ENCODE measurements at regions not wholly inside any gene's neighbourhood (a gene's known extent, or its start where the extent isn't known, plus 50 kb on each side); places are given as distances from the start of the nearest gene placed in this dataset.

- H3K4me3 ChIP-seq (ENCODE audit: low read depth, poor library complexity, severe bottlenecking), result no peak overlapping the region
- WGBS, 2 donors, result 42 to 45% methylated on average over 2 of the region's 2 CpGs
- intact Hi-C loops (cut with DNase I; ENCODE audit: low total_unique reads), result no loop called here
- no peak for DNase-seq (ENCODE audit: low spot score in 2 of 2)
- no peak for TF ChIP-seq CTCF (IDR thresholded peaks at IDR 0.05)
- no peak for TF ChIP-seq POLR2A (IDR thresholded peaks at IDR 0.05)
Observed at GRCh38 chr4:176539091-176539784, 219.5 kb downstream of the SPCS3 start.

- no peak for DNase-seq (ENCODE audit: low spot score in 2 of 2)
- TF ChIP-seq CTCF (IDR thresholded peaks at IDR 0.05), result no peak
- no peak for TF ChIP-seq POLR2A (IDR thresholded peaks at IDR 0.05)
- intact Hi-C loops (cut with DNase I; ENCODE audit: low total_unique reads), result no loop called here
- H3K4me3 ChIP-seq (ENCODE audit: low read depth, poor library complexity, severe bottlenecking), result no peak overlapping the region
Observed at GRCh38 chr4:176539785-176540175, 220.0 kb downstream of the SPCS3 start.

GRCh38 chr4:176540814-176541213, 221.0 kb downstream of the SPCS3 start:
- TF ChIP-seq POLR2A (IDR thresholded peaks at IDR 0.05) (no peak), CTCF (IDR thresholded peaks at IDR 0.05) (no peak)
- no peak overlapping the region for H3K4me3 ChIP-seq (ENCODE audit: low read depth, poor library complexity, severe bottlenecking)
- intact Hi-C loops (cut with DNase I; ENCODE audit: low total_unique reads), result no loop called here
- 89% methylated on average over 2 of the region's 2 CpGs for WGBS, 2 donors
- no peak for DNase-seq (ENCODE audit: low spot score in 2 of 2)

- intact Hi-C loops (cut with DNase I; ENCODE audit: low total_unique reads), result no loop called here
- TF ChIP-seq POLR2A (IDR thresholded peaks at IDR 0.05) (no peak), CTCF (IDR thresholded peaks at IDR 0.05) (no peak)
- 66 to 87% methylated on average over 3 to 4 of the region's 4 CpGs for WGBS, 2 donors
- H3K4me3 ChIP-seq (ENCODE audit: low read depth, poor library complexity, severe bottlenecking), result no peak overlapping the region
- no peak for DNase-seq (ENCODE audit: low spot score in 2 of 2)
Observed at GRCh38 chr4:176545872-176546271, 226.1 kb downstream of the SPCS3 start.

- 81 to 82% methylated on average over 3 of the region's 3 CpGs for WGBS, 2 donors
- intact Hi-C loops (cut with DNase I; ENCODE audit: low total_unique reads), result no loop called here
Observed at GRCh38 chr4:176546975-176547374, 227.2 kb downstream of the SPCS3 start.

More at GRCh38 chr4:176546975-176547374, 227.2 kb downstream of the SPCS3 start:
- DNase-seq (ENCODE audit: low spot score in 2 of 2), result no peak
- no peak overlapping the region for H3K4me3 ChIP-seq (ENCODE audit: low read depth, poor library complexity, severe bottlenecking)
- TF ChIP-seq CTCF (IDR thresholded peaks at IDR 0.05) (no peak), POLR2A (IDR thresholded peaks at IDR 0.05) (no peak)
